Liver (tissue), 8 donors: ENCODE measurements at regions not wholly inside any gene's neighbourhood (a gene's known extent, or its start where the extent isn't known, plus 50 kb on each side); places are given as distances from the start of the nearest gene placed in this dataset.

ENCODE experiments used
- DNase-seq: peaks from one replicate; pipeline ENCODE4 v3.0.0-alpha.2; 2017; ENCODE audit warnings: low spot score
- H3K27ac ChIP-seq, 2 donors: one replicate each; pipeline ENCODE4 v1.7.0; 2013; ENCODE audit warnings: inconsistent platforms in 2 of 2, low read length in 2 of 2, control low read depth in 1 of 2, low read depth in 1 of 2, mild to moderate bottlenecking in 1 of 2
- H3K27me3 ChIP-seq, 4 donors: one replicate each; pipeline versions ENCODE4 v1.6.1 to v1.7.0; 2013; ENCODE audit warnings: low read length in 3 of 4, inconsistent platforms in 1 of 4, mild to moderate bottlenecking in 1 of 4, moderate library complexity in 1 of 4; ENCODE audit not compliant: control insufficient read depth in 4 of 4, insufficient read depth in 4 of 4
- H3K36me3 ChIP-seq, 4 donors: one replicate each; pipeline versions ENCODE4 v1.6.1 to v1.7.0; 2013; ENCODE audit warnings: low read length in 3 of 4, mild to moderate bottlenecking in 3 of 4, low read depth in 1 of 4, moderate library complexity in 1 of 4; ENCODE audit not compliant: control insufficient read depth in 4 of 4, insufficient read depth in 3 of 4
- H3K4me1 ChIP-seq, 4 donors: one replicate each; pipeline versions ENCODE4 v1.6.1 to v1.7.0; 2013; ENCODE audit warnings: low read length in 3 of 4, mild to moderate bottlenecking in 3 of 4, moderate library complexity in 1 of 4; ENCODE audit not compliant: control insufficient read depth in 4 of 4, insufficient read depth in 4 of 4
- H3K4me3 ChIP-seq, 3 donors: one replicate each; pipeline versions ENCODE4 v1.6.1 to v1.7.0; 2013; ENCODE audit warnings: low read length in 3 of 3, control low read depth in 1 of 3, low read depth in 1 of 3, mild to moderate bottlenecking in 1 of 3
- H3K9ac ChIP-seq, 2 donors: one replicate each; pipeline ENCODE4 v1.7.0; 2013; ENCODE audit warnings: low read length in 2 of 2, mild to moderate bottlenecking in 2 of 2, moderate library complexity in 2 of 2, control low read depth in 1 of 2, low read depth in 1 of 2
- H3K9me3 ChIP-seq, 4 donors: one replicate each; pipeline versions ENCODE4 v1.6.1 to v1.7.0; 2013; ENCODE audit warnings: low read length in 3 of 4; ENCODE audit not compliant: control insufficient read depth in 4 of 4
- CTCF ChIP-seq: fragments of 150-350 bp; IDR thresholded peaks from 2 replicates; pipeline ENCODE4 v1.5.1; 2017; ENCODE audit warnings: improper control_type of control experiment, low read depth, low read length; ENCODE audit not compliant: missing input control
- FOXA1 ChIP-seq: IDR thresholded peaks from 2 replicates; pipeline ENCODE4 v1.6.1; 2016; ENCODE audit warnings: antibody characterized with exemption
- FOXA2 ChIP-seq: IDR thresholded peaks from 2 replicates; pipeline ENCODE4 v1.6.1; 2016; ENCODE audit warnings: antibody characterized with exemption
- GABPA ChIP-seq, 2 donors: IDR thresholded peaks in 1 of 2; conservative IDR thresholded peaks in 1 of 2; 2 replicates each; pipeline ENCODE4 v1.6.1; 2016; ENCODE audit warnings: antibody characterized with exemption in 2 of 2, mild to moderate bottlenecking in 1 of 2, moderate library complexity in 1 of 2
- HNF4A ChIP-seq, 2 donors: conservative IDR thresholded peaks; 2 replicates each; pipeline ENCODE4 v1.6.1; 2016; ENCODE audit warnings: antibody characterized with exemption in 2 of 2, mild to moderate bottlenecking in 2 of 2
- HNF4G ChIP-seq: IDR thresholded peaks from 2 replicates; pipeline ENCODE4 v1.6.1; 2016; ENCODE audit warnings: antibody characterized with exemption
- JUND ChIP-seq, 2 donors: IDR thresholded peaks; 2 replicates each; pipeline ENCODE4 v1.6.1; 2016; ENCODE audit warnings: antibody characterized with exemption in 2 of 2
- MAX ChIP-seq: IDR thresholded peaks from 2 replicates; pipeline ENCODE4 v1.6.1; 2016; ENCODE audit warnings: antibody characterized with exemption
- NR2F2 ChIP-seq: IDR thresholded peaks from 2 replicates; pipeline ENCODE4 v1.6.1; 2016; ENCODE audit warnings: antibody characterized with exemption
- RAD21 ChIP-seq, 2 donors: IDR thresholded peaks; 2 replicates each; pipeline ENCODE4 v1.6.1; 2016; ENCODE audit warnings: antibody characterized with exemption in 2 of 2, mild to moderate bottlenecking in 2 of 2
- RXRA ChIP-seq, 2 donors: IDR thresholded peaks; 2 replicates each; pipeline ENCODE4 v1.6.1; 2017 to 2018; ENCODE audit warnings: antibody characterized with exemption in 2 of 2, mild to moderate bottlenecking in 1 of 2
- SP1 ChIP-seq: IDR thresholded peaks from 2 replicates; pipeline ENCODE4 v1.6.1; 2018; ENCODE audit warnings: antibody characterized with exemption, mild to moderate bottlenecking
- TAF1 ChIP-seq: conservative IDR thresholded peaks from 2 replicates; pipeline ENCODE4 v1.6.1; 2016; ENCODE audit warnings: antibody characterized with exemption, mild to moderate bottlenecking
- YY1 ChIP-seq: IDR thresholded peaks from 2 replicates; pipeline ENCODE4 v1.6.1; 2016; ENCODE audit warnings: antibody characterized with exemption, mild to moderate bottlenecking
- WGBS: extraction: QIAGEN DNeasy Blood & Tissue Kit; methylation state at CpG from one replicate; pipeline ENCODE4 v1.1.7; 2013; 5-methylcytosine and 5-hydroxymethylcytosine counted together
- TF ChIP-seq, protein P1 (sequence below): IDR thresholded peaks from 2 replicates; pipeline ENCODE4 v1.6.1; 2016; ENCODE audit warnings: antibody characterized with exemption
- TF ChIP-seq, protein P2 (sequence below): IDR thresholded peaks from 2 replicates; pipeline ENCODE4 v1.6.1; 2016; ENCODE audit warnings: antibody characterized with exemption, mild to moderate bottlenecking
- TF ChIP-seq, protein P3 (sequence below): IDR thresholded peaks from 2 replicates; pipeline ENCODE4 v1.6.1; 2016; ENCODE audit warnings: antibody characterized with exemption
- donor health status: healthy.
- donor health status: healthy.
- donor health status: healthy.
- donor health status: healthy.
- donor health status: healthy.

GRCh38 chr17:22464041-22464440 lies 771.7 kb downstream of the KCNJ18 start:
- H3K9me3 ChIP-seq = no peaks in the 10 kb centered on the region
- H3K36me3 ChIP-seq = no peaks in the 10 kb centered on the region
- no peak for TF ChIP-seq NR2F2
- TF ChIP-seq, protein P1, sequence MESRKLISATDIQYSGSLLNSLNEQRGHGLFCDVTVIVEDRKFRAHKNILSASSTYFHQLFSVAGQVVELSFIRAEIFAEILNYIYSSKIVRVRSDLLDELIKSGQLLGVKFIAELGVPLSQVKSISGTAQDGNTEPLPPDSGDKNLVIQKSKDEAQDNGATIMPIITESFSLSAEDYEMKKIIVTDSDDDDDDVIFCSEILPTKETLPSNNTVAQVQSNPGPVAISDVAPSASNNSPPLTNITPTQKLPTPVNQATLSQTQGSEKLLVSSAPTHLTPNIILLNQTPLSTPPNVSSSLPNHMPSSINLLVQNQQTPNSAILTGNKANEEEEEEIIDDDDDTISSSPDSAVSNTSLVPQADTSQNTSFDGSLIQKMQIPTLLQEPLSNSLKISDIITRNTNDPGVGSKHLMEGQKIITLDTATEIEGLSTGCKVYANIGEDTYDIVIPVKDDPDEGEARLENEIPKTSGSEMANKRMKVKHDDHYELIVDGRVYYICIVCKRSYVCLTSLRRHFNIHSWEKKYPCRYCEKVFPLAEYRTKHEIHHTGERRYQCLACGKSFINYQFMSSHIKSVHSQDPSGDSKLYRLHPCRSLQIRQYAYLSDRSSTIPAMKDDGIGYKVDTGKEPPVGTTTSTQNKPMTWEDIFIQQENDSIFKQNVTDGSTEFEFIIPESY = no peak
- no peak for TF ChIP-seq CTCF
- no peak for TF ChIP-seq HNF4G
- no peak for TF ChIP-seq GABPA (IDR thresholded peaks at IDR 0.05 in 1 of 2, conservative IDR thresholded peaks at IDR 0.05 in 1 of 2)
- no peak for TF ChIP-seq SP1
- no peak for TF ChIP-seq RXRA (IDR thresholded peaks at IDR 0.05)
- TF ChIP-seq FOXA1 = no peak
- TF ChIP-seq MAX = no peak
- no peak for TF ChIP-seq JUND (IDR thresholded peaks at IDR 0.05)
- no peak for TF ChIP-seq HNF4A (conservative IDR thresholded peaks at IDR 0.05)
- TF ChIP-seq TAF1 = no peak
- TF ChIP-seq, protein P2, sequence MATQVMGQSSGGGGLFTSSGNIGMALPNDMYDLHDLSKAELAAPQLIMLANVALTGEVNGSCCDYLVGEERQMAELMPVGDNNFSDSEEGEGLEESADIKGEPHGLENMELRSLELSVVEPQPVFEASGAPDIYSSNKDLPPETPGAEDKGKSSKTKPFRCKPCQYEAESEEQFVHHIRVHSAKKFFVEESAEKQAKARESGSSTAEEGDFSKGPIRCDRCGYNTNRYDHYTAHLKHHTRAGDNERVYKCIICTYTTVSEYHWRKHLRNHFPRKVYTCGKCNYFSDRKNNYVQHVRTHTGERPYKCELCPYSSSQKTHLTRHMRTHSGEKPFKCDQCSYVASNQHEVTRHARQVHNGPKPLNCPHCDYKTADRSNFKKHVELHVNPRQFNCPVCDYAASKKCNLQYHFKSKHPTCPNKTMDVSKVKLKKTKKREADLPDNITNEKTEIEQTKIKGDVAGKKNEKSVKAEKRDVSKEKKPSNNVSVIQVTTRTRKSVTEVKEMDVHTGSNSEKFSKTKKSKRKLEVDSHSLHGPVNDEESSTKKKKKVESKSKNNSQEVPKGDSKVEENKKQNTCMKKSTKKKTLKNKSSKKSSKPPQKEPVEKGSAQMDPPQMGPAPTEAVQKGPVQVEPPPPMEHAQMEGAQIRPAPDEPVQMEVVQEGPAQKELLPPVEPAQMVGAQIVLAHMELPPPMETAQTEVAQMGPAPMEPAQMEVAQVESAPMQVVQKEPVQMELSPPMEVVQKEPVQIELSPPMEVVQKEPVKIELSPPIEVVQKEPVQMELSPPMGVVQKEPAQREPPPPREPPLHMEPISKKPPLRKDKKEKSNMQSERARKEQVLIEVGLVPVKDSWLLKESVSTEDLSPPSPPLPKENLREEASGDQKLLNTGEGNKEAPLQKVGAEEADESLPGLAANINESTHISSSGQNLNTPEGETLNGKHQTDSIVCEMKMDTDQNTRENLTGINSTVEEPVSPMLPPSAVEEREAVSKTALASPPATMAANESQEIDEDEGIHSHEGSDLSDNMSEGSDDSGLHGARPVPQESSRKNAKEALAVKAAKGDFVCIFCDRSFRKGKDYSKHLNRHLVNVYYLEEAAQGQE = no peak
- TF ChIP-seq RAD21 (IDR thresholded peaks at IDR 0.05) = no peak
- TF ChIP-seq FOXA2 = no peak
- TF ChIP-seq, protein P3, sequence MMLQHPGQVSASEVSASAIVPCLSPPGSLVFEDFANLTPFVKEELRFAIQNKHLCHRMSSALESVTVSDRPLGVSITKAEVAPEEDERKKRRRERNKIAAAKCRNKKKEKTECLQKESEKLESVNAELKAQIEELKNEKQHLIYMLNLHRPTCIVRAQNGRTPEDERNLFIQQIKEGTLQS = no peak
- TF ChIP-seq YY1 = no peak
- no peak for DNase-seq
- no peaks in the 10 kb centered on the region for H3K4me1 ChIP-seq
- WGBS = 73% methylated on average over 6 of the region's 6 CpGs
- no peak overlapping the region for H3K9ac ChIP-seq
- H3K27me3 ChIP-seq = no peaks in the 10 kb centered on the region
- no peak overlapping the region for H3K27ac ChIP-seq
- H3K4me3 ChIP-seq = no peak overlapping the region

DNA sequence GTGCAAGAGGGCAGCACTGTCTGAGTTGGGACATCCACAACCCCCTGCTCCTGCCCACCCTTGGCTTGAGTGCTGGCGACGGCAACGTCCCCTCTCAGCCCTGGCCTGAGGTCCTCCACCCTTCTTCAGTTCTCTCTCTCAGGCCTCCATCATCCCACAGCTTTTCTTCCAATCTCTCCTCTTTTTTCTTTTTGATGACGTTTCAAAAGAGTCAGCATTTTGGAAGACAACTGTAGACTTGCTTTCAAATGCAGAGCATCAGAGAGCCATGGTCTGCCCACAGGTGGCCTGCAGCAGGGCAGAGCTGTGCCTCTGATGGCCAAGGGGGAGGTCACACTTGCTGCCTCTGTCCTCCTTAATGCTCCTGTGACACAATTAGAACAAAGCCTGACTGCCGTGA lies 775.4 kb downstream of the KCNJ18 start:
- no peaks in the 10 kb centered on the region for H3K36me3 ChIP-seq
- H3K9me3 ChIP-seq = no peaks in the 10 kb centered on the region
- no peak for TF ChIP-seq YY1
- TF ChIP-seq JUND (IDR thresholded peaks at IDR 0.05) = no peak
- TF ChIP-seq MAX = no peak
- no peak for TF ChIP-seq HNF4A (conservative IDR thresholded peaks at IDR 0.05)
- no peak for TF ChIP-seq RXRA (IDR thresholded peaks at IDR 0.05)
- TF ChIP-seq, protein P2 = no peak
- TF ChIP-seq SP1 = no peak
- TF ChIP-seq CTCF = no peak
- no peak for TF ChIP-seq HNF4G
- no peaks in the 10 kb centered on the region for H3K4me1 ChIP-seq
- no peak for DNase-seq
- H3K4me3 ChIP-seq = no peak overlapping the region
- no peak overlapping the region for H3K9ac ChIP-seq
- H3K27ac ChIP-seq = no peak overlapping the region
- no peaks in the 10 kb centered on the region for H3K27me3 ChIP-seq
- 69% methylated on average over 5 of the region's 5 CpGs for WGBS
